ENCODE measurements at regions not wholly inside any gene's neighbourhood (a gene's known extent, or its start where the extent isn't known, plus 50 kb on each side); places are given as distances from the start of the nearest gene placed in this dataset.

GRCh38 chr6:119533603-119534279 lies 184.2 kb upstream of the MAN1A1 start:
- TF ChIP-seq HDAC2 (IDR thresholded peaks at IDR 0.05; ENCODE audit: borderline replicate concordance in 1 of 2, low read depth in 2 of 2, low read length in 2 of 2) (no peak), RXRA (IDR thresholded peaks at IDR 0.05; ENCODE audit: insufficient read depth, low read depth, low read length) (no peak), EZH2 (IDR thresholded peaks at IDR 0.05; ENCODE audit: low read depth, low read length, severe bottlenecking) (no peak), TEAD4 (IDR thresholded peaks at IDR 0.05; ENCODE audit: low read depth, low read length) (no peak), CTCF (IDR thresholded peaks at IDR 0.05; ENCODE audit: control extremely low read depth in 1 of 3, insufficient read depth in 1 of 3, low read depth in 1 of 3, low read length in 3 of 3) (no peak), POLR2A (IDR thresholded peaks at IDR 0.05; ENCODE audit: control extremely low read depth in 1 of 2, low read depth in 2 of 2, low read length in 2 of 2) (no peak), EGR1 (IDR thresholded peaks at IDR 0.05; ENCODE audit: borderline replicate concordance, low read depth, low read length) (no peak), YY1 (IDR thresholded peaks at IDR 0.05; ENCODE audit: low read depth, low read length) (no peak), CHD2 (IDR thresholded peaks at IDR 0.05; ENCODE audit: low read length) (no peak), JUND (IDR thresholded peaks at IDR 0.05; ENCODE audit: low read length) (no peak), CHD7 (IDR thresholded peaks at IDR 0.05; ENCODE audit: insufficient replicate concordance, low read length) (no peak), TAF1 (IDR thresholded peaks at IDR 0.05; ENCODE audit: low read depth, low read length) (no peak), KDM1A (IDR thresholded peaks at IDR 0.05; ENCODE audit: borderline replicate concordance, low read length) (no peak)
